Mesenchymal stem cell (in vitro differentiated cells and primary cell): ENCODE measurements at regions not wholly inside any gene's neighbourhood (a gene's known extent, or its start where the extent isn't known, plus 50 kb on each side); places are given as distances from the start of the nearest gene placed in this dataset.

ENCODE experiments used
- DNase-seq: peaks from one replicate; pipeline ENCODE4 v3.0.0-alpha.2; 2013
- H2AFZ ChIP-seq: one replicate; pipeline ENCODE4 v1.6.1; 2013; ENCODE audit warnings: low read depth, mild to moderate bottlenecking, control low read depth, inconsistent platforms, low read length, moderate library complexity
- H2AK5ac ChIP-seq: 2 replicates; pipeline ENCODE4 v1.6.1; 2013; ENCODE audit warnings: low read length, moderate library complexity, mild to moderate bottlenecking, inconsistent platforms; ENCODE audit not compliant: severe bottlenecking
- H2BK120ac ChIP-seq: one replicate; pipeline ENCODE4 v1.6.1; 2013; ENCODE audit warnings: low read depth, mild to moderate bottlenecking, inconsistent platforms, low read length, moderate library complexity
- H2BK12ac ChIP-seq, 2 experiments: one replicate each; pipeline ENCODE4 v1.6.1; 2013; ENCODE audit warnings: inconsistent platforms in 2 of 2, low read length in 2 of 2, mild to moderate bottlenecking in 2 of 2, moderate library complexity in 2 of 2, control low read depth in 1 of 2
- H2BK15ac ChIP-seq: one replicate; pipeline ENCODE4 v1.6.1; 2013; ENCODE audit warnings: mild to moderate bottlenecking, low read depth, inconsistent platforms; ENCODE audit not compliant: poor library complexity, severe bottlenecking
- H2BK5ac ChIP-seq: 2 replicates; pipeline ENCODE4 v1.6.1; 2013; ENCODE audit warnings: low read depth, mild to moderate bottlenecking, low read length, control low read depth, inconsistent platforms; ENCODE audit not compliant: poor library complexity, severe bottlenecking
- H3K14ac ChIP-seq, 2 experiments: one replicate each; pipeline ENCODE4 v1.6.1; 2013; ENCODE audit warnings: inconsistent platforms in 2 of 2, low read length in 2 of 2, control low read depth in 1 of 2, mild to moderate bottlenecking in 1 of 2, moderate library complexity in 1 of 2
- H3K18ac ChIP-seq, 2 experiments: one replicate each; pipeline ENCODE4 v1.6.1; 2013; ENCODE audit warnings: inconsistent platforms in 2 of 2, low read length in 2 of 2, control low read depth in 1 of 2, low read depth in 1 of 2, mild to moderate bottlenecking in 1 of 2
- H3K23ac ChIP-seq, 2 experiments: one replicate each; pipeline ENCODE4 v1.6.1; 2013; ENCODE audit warnings: inconsistent platforms in 2 of 2, low read length in 2 of 2, mild to moderate bottlenecking in 2 of 2, moderate library complexity in 2 of 2, control low read depth in 1 of 2
- H3K27ac ChIP-seq: 2 replicates; pipeline ENCODE4 v1.5.1; 2013; ENCODE audit warnings: mild to moderate bottlenecking, moderate library complexity, low read length, control low read depth, inconsistent platforms; ENCODE audit not compliant: poor library complexity, severe bottlenecking
- H3K27me3 ChIP-seq, 2 experiments: 2 replicates each; pipeline versions ENCODE4 v1.6.1 to v1.7.0; 2013; ENCODE audit warnings: low read length in 2 of 2, mild to moderate bottlenecking in 2 of 2, moderate library complexity in 2 of 2, control low read depth in 1 of 2, inconsistent platforms in 1 of 2; ENCODE audit not compliant: control insufficient read depth in 1 of 2, insufficient read depth in 1 of 2
- H3K36me3 ChIP-seq, 2 experiments: 2 replicates each; pipeline versions ENCODE4 v1.6.1 to v1.7.0; 2013; ENCODE audit warnings: low read length in 2 of 2, control low read depth in 1 of 2, inconsistent platforms in 1 of 2, low read depth in 1 of 2, mild to moderate bottlenecking in 1 of 2; ENCODE audit not compliant: insufficient read depth in 2 of 2, control insufficient read depth in 1 of 2
- H3K4ac ChIP-seq, 2 experiments: one replicate each; pipeline ENCODE4 v1.6.1; 2013; ENCODE audit warnings: inconsistent platforms in 2 of 2, low read length in 2 of 2, mild to moderate bottlenecking in 2 of 2, moderate library complexity in 2 of 2, control low read depth in 1 of 2, low read depth in 1 of 2
- H3K4me1 ChIP-seq: 2 replicates; pipeline ENCODE4 v1.6.1; 2013; ENCODE audit warnings: low read depth, low read length, control low read depth; ENCODE audit not compliant: control insufficient read depth, insufficient read depth
- H3K4me2 ChIP-seq: 2 replicates; pipeline ENCODE4 v1.6.1; 2013; ENCODE audit warnings: low read length, mild to moderate bottlenecking, inconsistent platforms; ENCODE audit not compliant: poor library complexity, severe bottlenecking
- H3K4me3 ChIP-seq, 2 experiments: 2 replicates each; pipeline versions ENCODE4 v1.5.1 to v1.7.0; 2013; ENCODE audit warnings: low read length in 2 of 2, mild to moderate bottlenecking in 2 of 2, control low read depth in 1 of 2, low read depth in 1 of 2; ENCODE audit not compliant: insufficient read depth in 1 of 2
- H3K79me1 ChIP-seq: replicated peaks from 2 replicates; pipeline ENCODE4 v1.6.1; 2013; ENCODE audit warnings: mild to moderate bottlenecking, control low read depth, low read length, inconsistent platforms; ENCODE audit not compliant: poor library complexity, severe bottlenecking
- H3K9ac ChIP-seq: 2 replicates; pipeline ENCODE4 v1.7.0; 2013; ENCODE audit warnings: mild to moderate bottlenecking, low read length, moderate library complexity
- H3K9me3 ChIP-seq: 2 replicates; pipeline ENCODE4 v1.7.0; 2013; ENCODE audit warnings: mild to moderate bottlenecking, low read length; ENCODE audit not compliant: control insufficient read depth
- H4K8ac ChIP-seq: one replicate; pipeline ENCODE4 v1.6.1; 2013; ENCODE audit warnings: inconsistent platforms, mild to moderate bottlenecking, low read length, moderate library complexity
- H4K91ac ChIP-seq: one replicate; pipeline ENCODE4 v1.6.1; 2013; ENCODE audit warnings: mild to moderate bottlenecking, low read length, inconsistent platforms
- WGBS: methylation state at CpG from one replicate; pipeline ENCODE4 v1.1.7; 2013; ENCODE audit warnings: mixed read lengths; 5-methylcytosine and 5-hydroxymethylcytosine counted together

GRCh38 chr1:244948416-244948815 is 84.1 kb upstream of the HNRNPU start:
- no peak overlapping the region for H3K9ac ChIP-seq
- no peaks in the 10 kb centered on the region for H3K9me3 ChIP-seq
- no peak overlapping the region for H4K8ac ChIP-seq
- H2BK12ac ChIP-seq = no peak overlapping the region
- no peak overlapping the region for H4K91ac ChIP-seq
- H3K4ac ChIP-seq = no peak overlapping the region
- no peak overlapping the region for H3K18ac ChIP-seq
- H2AFZ ChIP-seq = no peak overlapping the region
- H3K4me3 ChIP-seq = no peak overlapping the region
- H3K23ac ChIP-seq = no peak overlapping the region
- no peak overlapping the region for H2BK5ac ChIP-seq
- no peak for DNase-seq
- H2BK120ac ChIP-seq = no peak overlapping the region
- H3K14ac ChIP-seq = no peak overlapping the region
- no peak overlapping the region for H3K4me2 ChIP-seq
- no peak overlapping the region for H2AK5ac ChIP-seq
- H2BK15ac ChIP-seq = no peak overlapping the region
- H3K27ac ChIP-seq = no peak overlapping the region
- no peaks in the 10 kb centered on the region for H3K36me3 ChIP-seq
- H3K27me3 ChIP-seq = no peaks in the 10 kb centered on the region
- no peaks in the 10 kb centered on the region for H3K79me1 ChIP-seq
- H3K4me1 ChIP-seq = no peaks in the 10 kb centered on the region
- 97% methylated on average over 4 of the region's 4 CpGs for WGBS

GRCh38 chr1:244945109-244945671 is 80.8 kb upstream of the HNRNPU start:
- Histone ChIP-seq H2AK5ac (no peak overlapping the region), H3K23ac (no peak overlapping the region), H3K36me3 (no peaks in the 10 kb centered on the region), H3K14ac (no peak overlapping the region), H3K4me2 (no peak overlapping the region), H4K91ac (no peak overlapping the region), H3K9ac (no peak overlapping the region), H2BK12ac (no peak overlapping the region), H3K4ac (no peak overlapping the region), H2BK120ac (no peak overlapping the region), H3K18ac (no peak overlapping the region), H3K9me3 (no peaks in the 10 kb centered on the region), H3K27ac (no peak overlapping the region), H4K8ac (no peak overlapping the region), H3K4me3 (no peak overlapping the region), H2BK5ac (no peak overlapping the region), H2BK15ac (no peak overlapping the region), H3K27me3 (no peaks in the 10 kb centered on the region), H3K79me1 (no peaks in the 10 kb centered on the region), H3K4me1 (no peaks in the 10 kb centered on the region), H2AFZ (no peak overlapping the region)
- DNase-seq = no peak
- 67% methylated on average over 1 of the region's 3 CpGs for WGBS

DNA sequence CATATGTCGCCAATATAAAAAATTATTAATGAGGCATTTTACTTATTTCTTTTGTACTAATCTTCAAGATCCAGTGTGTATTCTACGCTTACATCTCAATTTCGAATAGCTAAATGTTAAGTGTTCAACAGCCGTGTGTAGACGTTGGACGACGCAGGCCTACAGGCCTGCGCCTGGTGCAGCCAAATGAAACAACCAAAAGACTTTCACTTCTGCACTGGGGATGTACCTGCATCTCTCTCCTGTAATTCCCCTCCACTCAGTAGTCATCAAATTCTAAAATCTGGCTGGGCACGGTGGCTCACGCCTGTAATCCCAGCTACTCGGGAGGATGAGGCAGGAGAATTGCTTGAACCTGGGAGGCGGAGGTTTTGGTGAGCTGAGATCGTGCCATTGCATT is 76.8 kb upstream of the HNRNPU start:
- Histone ChIP-seq H2BK5ac (no peak overlapping the region), H3K36me3 (no peaks in the 10 kb centered on the region), H3K23ac (no peak overlapping the region), H3K18ac (no peak overlapping the region), H3K27me3 (no peaks in the 10 kb centered on the region), H2BK15ac (no peak overlapping the region), H2AFZ (no peak overlapping the region), H3K9me3 (no peaks in the 10 kb centered on the region), H3K79me1 (no peaks in the 10 kb centered on the region), H3K27ac (no peak overlapping the region), H3K4ac (no peak overlapping the region), H4K8ac (no peak overlapping the region), H3K9ac (no peak overlapping the region), H2BK120ac (no peak overlapping the region), H4K91ac (no peak overlapping the region), H2AK5ac (no peak overlapping the region), H3K14ac (no peak overlapping the region), H3K4me3 (no peak overlapping the region), H3K4me2 (no peak overlapping the region), H3K4me1 (no peaks in the 10 kb centered on the region), H2BK12ac (no peak overlapping the region)
- no peak for DNase-seq
- 98% methylated on average over 12 of the region's 13 CpGs for WGBS

DNA sequence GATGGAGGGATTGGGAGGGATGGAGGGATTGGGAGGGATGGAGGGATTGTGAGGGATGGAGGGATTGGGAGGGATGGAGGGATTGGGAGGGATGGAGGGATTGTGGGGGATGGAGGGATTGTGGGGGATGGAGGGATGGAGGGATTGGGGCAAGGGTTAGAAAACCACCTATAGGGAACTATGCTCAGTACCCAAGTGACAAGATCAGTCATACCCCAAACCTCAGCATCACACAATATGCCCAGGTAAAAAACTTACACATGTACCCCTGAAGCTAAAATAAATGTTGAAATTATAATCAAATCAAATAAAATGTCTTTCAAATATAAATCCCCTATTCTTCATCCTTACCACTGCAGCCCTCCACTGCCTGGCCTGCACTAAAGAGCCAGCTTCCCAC is 72.8 kb upstream of the HNRNPU start:
- Histone ChIP-seq H3K27me3 (no peaks in the 10 kb centered on the region), H4K91ac (no peak overlapping the region), H4K8ac (no peak overlapping the region), H3K79me1 (no peaks in the 10 kb centered on the region), H3K18ac (no peak overlapping the region), H3K4me3 (no peak overlapping the region), H3K4me2 (no peak overlapping the region), H2AK5ac (no peak overlapping the region), H2BK5ac (no peak overlapping the region), H2BK120ac (no peak overlapping the region), H2AFZ (no peak overlapping the region), H3K4me1 (no peaks in the 10 kb centered on the region), H3K9me3 (no peaks in the 10 kb centered on the region), H2BK15ac (no peak overlapping the region), H3K36me3 (no peaks in the 10 kb centered on the region), H3K23ac (no peak overlapping the region), H3K27ac (no peak overlapping the region), H3K9ac (no peak overlapping the region), H3K4ac (no peak overlapping the region), H3K14ac (no peak overlapping the region), H2BK12ac (no peak overlapping the region)
- no peak for DNase-seq
